ENCODE measurements at regions not wholly inside any gene's neighbourhood (a gene's known extent, or its start where the extent isn't known, plus 50 kb on each side); places are given as distances from the start of the nearest gene placed in this dataset.
"Not testable (repeated sequence)": the region's sequence is repeated elsewhere in the genome, so short reads cannot be mapped to it uniquely, and the experiment has no call there.

DNA sequence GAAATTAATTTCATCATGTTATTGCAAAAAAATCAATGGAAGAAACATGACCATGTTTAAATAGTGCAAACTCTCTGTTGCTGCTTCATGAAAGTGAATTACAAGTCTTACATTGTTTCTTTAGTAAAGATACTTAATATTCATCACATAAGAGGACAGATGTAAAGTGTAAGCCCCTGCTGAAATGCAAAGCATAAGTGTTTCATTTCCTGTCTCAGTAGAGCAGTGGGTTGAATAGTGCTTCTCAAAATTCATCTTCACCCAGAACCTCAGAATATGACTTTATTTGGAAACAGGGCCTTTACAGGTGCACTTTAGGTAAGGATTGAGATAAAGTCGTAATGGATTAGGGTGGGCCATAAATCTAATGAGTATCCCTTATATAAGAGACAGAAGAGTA, 738.4 kb upstream of the RGS18 start:
- Histone ChIP-seq H3K4me1 (ENCODE audit: control insufficient read depth in 1 of 2, insufficient read depth in 1 of 2, low read depth in 1 of 2, low read length in 1 of 2) (no peaks in the 10 kb centered on the region), H3K27ac (no peak overlapping the region), H3K4me3 (ENCODE audit: low read depth in 1 of 2, low read length in 1 of 2) (no peak overlapping the region), H3K9me3 (no peaks in the 10 kb centered on the region), H3K27me3 (no peaks in the 10 kb centered on the region), H3K36me3 (no peaks in the 10 kb centered on the region)
- TF ChIP-seq, protein P1, sequence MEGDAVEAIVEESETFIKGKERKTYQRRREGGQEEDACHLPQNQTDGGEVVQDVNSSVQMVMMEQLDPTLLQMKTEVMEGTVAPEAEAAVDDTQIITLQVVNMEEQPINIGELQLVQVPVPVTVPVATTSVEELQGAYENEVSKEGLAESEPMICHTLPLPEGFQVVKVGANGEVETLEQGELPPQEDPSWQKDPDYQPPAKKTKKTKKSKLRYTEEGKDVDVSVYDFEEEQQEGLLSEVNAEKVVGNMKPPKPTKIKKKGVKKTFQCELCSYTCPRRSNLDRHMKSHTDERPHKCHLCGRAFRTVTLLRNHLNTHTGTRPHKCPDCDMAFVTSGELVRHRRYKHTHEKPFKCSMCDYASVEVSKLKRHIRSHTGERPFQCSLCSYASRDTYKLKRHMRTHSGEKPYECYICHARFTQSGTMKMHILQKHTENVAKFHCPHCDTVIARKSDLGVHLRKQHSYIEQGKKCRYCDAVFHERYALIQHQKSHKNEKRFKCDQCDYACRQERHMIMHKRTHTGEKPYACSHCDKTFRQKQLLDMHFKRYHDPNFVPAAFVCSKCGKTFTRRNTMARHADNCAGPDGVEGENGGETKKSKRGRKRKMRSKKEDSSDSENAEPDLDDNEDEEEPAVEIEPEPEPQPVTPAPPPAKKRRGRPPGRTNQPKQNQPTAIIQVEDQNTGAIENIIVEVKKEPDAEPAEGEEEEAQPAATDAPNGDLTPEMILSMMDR (IDR thresholded peaks at IDR 0.05): no peak

DNA sequence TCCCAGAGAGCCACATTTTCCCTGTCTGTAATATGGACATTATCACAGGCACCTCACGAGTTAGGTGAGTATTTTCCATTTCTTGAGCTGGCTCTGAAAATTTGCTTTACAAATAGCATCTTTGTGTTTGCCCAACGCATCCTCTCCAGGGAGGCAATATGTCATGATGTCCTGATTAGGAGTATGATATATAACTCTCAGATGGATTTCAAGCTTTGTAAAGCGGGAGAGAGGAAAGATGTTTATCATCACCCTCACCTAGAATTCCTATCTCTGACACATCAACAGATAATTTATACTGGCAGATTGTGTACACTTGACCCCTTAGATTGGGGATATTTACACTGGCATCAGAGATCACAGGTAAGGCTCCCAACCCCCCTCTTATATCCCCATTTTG, 730.7 kb upstream of the RGS18 start:
- H3K4me3 ChIP-seq (ENCODE audit: low read depth in 1 of 2, low read length in 1 of 2): no peak overlapping the region
- TF ChIP-seq, protein P1 (IDR thresholded peaks at IDR 0.05): no peak
- no peak overlapping the region for H3K27ac ChIP-seq
- no peaks in the 10 kb centered on the region for H3K9me3 ChIP-seq
- no peaks in the 10 kb centered on the region for H3K4me1 ChIP-seq (ENCODE audit: control insufficient read depth in 1 of 2, insufficient read depth in 1 of 2, low read depth in 1 of 2, low read length in 1 of 2)
- no peaks in the 10 kb centered on the region for H3K27me3 ChIP-seq
- H3K36me3 ChIP-seq: no peaks in the 10 kb centered on the region

DNA sequence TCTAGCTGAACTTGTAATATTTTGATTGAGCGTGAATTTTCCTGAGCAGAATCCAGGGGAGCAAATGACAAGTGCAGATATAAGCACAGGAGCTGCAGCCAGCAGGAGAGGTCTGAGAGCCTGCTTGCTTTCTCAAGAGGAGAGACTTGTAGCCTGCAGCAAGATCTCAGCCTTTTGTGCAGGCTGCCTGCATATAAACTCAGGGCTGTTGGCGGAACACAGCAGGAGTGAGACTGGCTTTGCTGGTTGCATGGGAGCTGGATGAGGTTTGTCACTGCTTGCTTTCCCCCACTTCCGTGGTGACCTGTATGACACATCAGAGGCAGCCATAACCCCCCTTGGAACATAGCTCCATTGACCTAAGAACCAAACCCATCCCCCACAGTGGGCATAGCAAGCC, 725.4 kb upstream of the RGS18 start:
- H3K36me3 ChIP-seq: no peaks in the 10 kb centered on the region
- no peaks in the 10 kb centered on the region for H3K27me3 ChIP-seq
- H3K4me3 ChIP-seq (ENCODE audit: low read depth in 1 of 2, low read length in 1 of 2): no peak overlapping the region
- H3K9me3 ChIP-seq: no peaks in the 10 kb centered on the region
- no peak overlapping the region for H3K27ac ChIP-seq
- no peaks in the 10 kb centered on the region for H3K4me1 ChIP-seq (ENCODE audit: control insufficient read depth in 1 of 2, insufficient read depth in 1 of 2, low read depth in 1 of 2, low read length in 1 of 2)
- TF ChIP-seq, protein P1 (IDR thresholded peaks at IDR 0.05): no peak

DNA sequence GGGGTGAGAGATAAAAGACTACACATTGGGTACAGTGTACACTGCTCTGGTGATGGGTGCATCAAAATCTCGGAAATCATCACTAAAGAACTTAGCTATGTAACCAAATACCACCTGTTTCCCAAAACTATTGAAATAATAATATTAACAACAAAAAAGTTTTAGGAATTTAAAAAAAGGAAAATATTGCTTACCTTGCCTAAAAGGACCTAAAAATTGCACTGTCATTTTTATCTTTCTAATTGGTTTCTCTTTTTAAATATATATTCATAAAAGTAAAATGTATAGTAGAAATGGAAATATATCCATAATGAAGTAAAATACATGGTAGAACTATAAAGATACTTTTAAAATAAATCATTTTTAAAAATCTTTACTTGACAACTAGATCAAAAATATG, 719.3 kb upstream of the RGS18 start:
- no peaks in the 10 kb centered on the region for H3K27me3 ChIP-seq
- H3K4me3 ChIP-seq (ENCODE audit: low read depth in 1 of 2, low read length in 1 of 2): no peak overlapping the region
- H3K36me3 ChIP-seq: no peaks in the 10 kb centered on the region
- no peaks in the 10 kb centered on the region for H3K9me3 ChIP-seq
- H3K4me1 ChIP-seq (ENCODE audit: control insufficient read depth in 1 of 2, insufficient read depth in 1 of 2, low read depth in 1 of 2, low read length in 1 of 2): no peaks in the 10 kb centered on the region
- H3K27ac ChIP-seq: no peak overlapping the region
- TF ChIP-seq, protein P1 (IDR thresholded peaks at IDR 0.05): no peak

DNA sequence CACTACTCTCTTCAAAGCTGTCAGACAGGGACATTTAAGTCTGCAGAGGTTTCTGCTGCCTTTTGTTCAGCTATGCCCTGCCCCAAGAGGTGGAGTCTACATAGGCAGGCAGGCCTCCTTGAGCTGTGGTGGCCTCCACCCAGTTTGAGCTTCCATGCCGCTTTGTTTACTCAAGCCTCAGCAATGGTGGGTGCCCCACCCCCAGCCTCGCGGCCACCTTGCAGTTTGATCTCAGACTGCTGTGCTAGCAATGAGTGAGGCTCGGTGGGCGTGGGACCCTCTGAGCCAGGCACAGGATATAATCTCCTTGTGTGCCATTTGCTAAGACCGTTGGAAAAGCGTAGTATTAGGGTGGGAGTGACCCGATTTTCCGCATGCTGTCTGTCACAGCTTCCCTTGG, 710.0 kb upstream of the RGS18 start:
- H3K27ac ChIP-seq; H3K36me3 ChIP-seq; H3K27me3 ChIP-seq; H3K4me1 ChIP-seq (ENCODE audit: control insufficient read depth in 1 of 2, insufficient read depth in 1 of 2, low read depth in 1 of 2, low read length in 1 of 2); H3K4me3 ChIP-seq (ENCODE audit: low read depth in 1 of 2, low read length in 1 of 2); H3K9me3 ChIP-seq: not testable (repeated sequence)

DNA sequence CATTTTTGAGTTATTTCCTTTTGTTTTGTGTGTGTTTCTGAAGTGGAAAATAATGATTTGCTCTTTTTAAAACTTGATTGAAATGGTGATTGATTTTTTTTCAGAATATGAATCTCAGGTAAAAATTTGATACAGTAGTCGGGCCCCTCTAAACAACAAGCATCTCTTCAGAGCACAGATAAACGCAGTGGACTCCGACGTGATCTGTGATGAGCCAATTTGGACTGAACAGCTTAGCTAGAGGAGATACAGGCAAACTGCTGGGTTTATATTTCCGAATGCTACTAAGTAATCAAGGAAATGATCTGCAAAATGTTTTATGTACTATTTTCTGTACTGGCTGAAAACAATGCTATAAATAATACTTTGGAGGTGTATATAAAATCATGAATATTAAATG, 705.7 kb upstream of the RGS18 start:
- no peak overlapping the region for H3K27ac ChIP-seq
- TF ChIP-seq, protein P1 (IDR thresholded peaks at IDR 0.05): no peak
- H3K9me3 ChIP-seq: no peaks in the 10 kb centered on the region
- no peaks in the 10 kb centered on the region for H3K36me3 ChIP-seq
- H3K27me3 ChIP-seq: no peaks in the 10 kb centered on the region
- no peaks in the 10 kb centered on the region for H3K4me1 ChIP-seq (ENCODE audit: control insufficient read depth in 1 of 2, insufficient read depth in 1 of 2, low read depth in 1 of 2, low read length in 1 of 2)
- H3K4me3 ChIP-seq (ENCODE audit: low read depth in 1 of 2, low read length in 1 of 2): no peak overlapping the region

Measured in neutrophil (primary cell).